ENCODE measurements at regions not wholly inside any gene's neighbourhood (a gene's known extent, or its start where the extent isn't known, plus 50 kb on each side); places are given as distances from the start of the nearest gene placed in this dataset.
"Not testable (repeated sequence)": the region's sequence is repeated elsewhere in the genome, so short reads cannot be mapped to it uniquely, and the experiment has no call there.

DNA sequence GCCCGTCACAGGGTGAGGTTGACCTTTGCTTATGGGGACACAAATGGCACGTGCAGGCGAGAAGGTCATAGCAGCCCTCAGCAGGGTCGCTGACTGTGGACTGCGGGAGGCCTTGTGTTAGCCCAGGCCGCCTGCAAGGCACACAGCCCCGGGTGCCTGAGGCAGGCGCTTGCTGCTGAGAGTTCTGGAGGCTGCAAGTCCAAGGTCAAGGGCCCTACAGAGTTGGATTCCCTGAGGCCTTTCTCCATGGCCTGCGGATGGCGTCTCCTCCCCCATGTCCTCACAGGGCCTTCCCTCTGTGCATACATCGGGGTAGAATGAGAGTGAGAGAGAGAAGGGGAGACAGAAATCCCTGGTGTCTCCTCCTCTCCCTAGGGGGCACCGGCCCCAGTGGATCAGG, 202.3 kb downstream of the BANP start:
- TF ChIP-seq, protein P1, sequence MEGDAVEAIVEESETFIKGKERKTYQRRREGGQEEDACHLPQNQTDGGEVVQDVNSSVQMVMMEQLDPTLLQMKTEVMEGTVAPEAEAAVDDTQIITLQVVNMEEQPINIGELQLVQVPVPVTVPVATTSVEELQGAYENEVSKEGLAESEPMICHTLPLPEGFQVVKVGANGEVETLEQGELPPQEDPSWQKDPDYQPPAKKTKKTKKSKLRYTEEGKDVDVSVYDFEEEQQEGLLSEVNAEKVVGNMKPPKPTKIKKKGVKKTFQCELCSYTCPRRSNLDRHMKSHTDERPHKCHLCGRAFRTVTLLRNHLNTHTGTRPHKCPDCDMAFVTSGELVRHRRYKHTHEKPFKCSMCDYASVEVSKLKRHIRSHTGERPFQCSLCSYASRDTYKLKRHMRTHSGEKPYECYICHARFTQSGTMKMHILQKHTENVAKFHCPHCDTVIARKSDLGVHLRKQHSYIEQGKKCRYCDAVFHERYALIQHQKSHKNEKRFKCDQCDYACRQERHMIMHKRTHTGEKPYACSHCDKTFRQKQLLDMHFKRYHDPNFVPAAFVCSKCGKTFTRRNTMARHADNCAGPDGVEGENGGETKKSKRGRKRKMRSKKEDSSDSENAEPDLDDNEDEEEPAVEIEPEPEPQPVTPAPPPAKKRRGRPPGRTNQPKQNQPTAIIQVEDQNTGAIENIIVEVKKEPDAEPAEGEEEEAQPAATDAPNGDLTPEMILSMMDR (IDR thresholded peaks at IDR 0.05 in 4 of 5, conservative IDR thresholded peaks at IDR 0.05 in 1 of 5), result not testable (repeated sequence)
- not testable (repeated sequence) for TF ChIP-seq POLR2A (IDR thresholded peaks at IDR 0.05)

Measured in gastrocnemius medialis (tissue), 4 donors.